Lower leg skin (tissue), 4 donors: ENCODE measurements at regions not wholly inside any gene's neighbourhood (a gene's known extent, or its start where the extent isn't known, plus 50 kb on each side); places are given as distances from the start of the nearest gene placed in this dataset.

Source experiments
- DNase-seq, 2 donors: peaks; one replicate each; pipeline ENCODE4 v3.0.0-alpha.2; 2019; ENCODE audit warnings: low spot score in 2 of 2
- H3K4me3 ChIP-seq: fragments of 200-600 bp; sonication (generic); 2 replicates; pipeline ENCODE4 v1.5.1; 2017; ENCODE audit warnings: mild to moderate bottlenecking, low read depth; ENCODE audit not compliant: poor library complexity, severe bottlenecking
- POLR2A ChIP-seq, 2 donors: fragments of 450-650 bp; IDR thresholded peaks; one replicate each; pipeline ENCODE4 v1.6.1; 2016 to 2017; ENCODE audit warnings: antibody characterized with exemption in 2 of 2, mild to moderate bottlenecking in 1 of 2, moderate library complexity in 1 of 2
- WGBS, 2 donors: methylation state at CpG; one replicate each; pipeline ENCODE4 v1.1.5; 2018; 5-methylcytosine and 5-hydroxymethylcytosine counted together
- intact Hi-C: fragments of 100-400 bp; cut with DNase I; formaldehyde crosslinking; loops from one replicate; pipeline ENCODE4 v1.15.0; 2023; ENCODE audit warnings: low total_unique reads
- TF ChIP-seq, protein P1 (sequence below), 3 donors: fragments of 450-650 bp; IDR thresholded peaks; one replicate each; pipeline ENCODE4 v1.5.1; 2016; ENCODE audit warnings: antibody characterized with exemption in 3 of 3, mild to moderate bottlenecking in 3 of 3, moderate library complexity in 2 of 3

DNA sequence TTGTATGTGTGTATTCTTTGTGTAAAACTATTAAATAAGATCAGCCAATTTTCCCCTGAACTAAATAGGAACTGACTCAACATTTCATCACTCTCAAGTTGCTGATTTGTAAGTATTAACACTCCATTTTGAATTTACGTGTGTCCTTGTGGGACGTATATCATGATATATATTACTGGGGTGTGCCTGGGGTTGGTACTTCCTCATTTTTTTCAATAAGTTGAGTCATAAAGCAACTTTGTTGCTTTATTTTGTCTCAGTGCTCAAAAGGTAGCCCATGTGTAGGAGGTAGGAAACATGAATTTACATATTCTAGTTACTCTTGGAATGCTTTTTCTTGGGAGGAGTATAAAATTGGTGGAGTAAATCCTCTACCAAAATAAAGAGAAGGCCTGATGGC lies 193.9 kb upstream of the RAG2 start:
- no peak for DNase-seq
- TF ChIP-seq, protein P1, sequence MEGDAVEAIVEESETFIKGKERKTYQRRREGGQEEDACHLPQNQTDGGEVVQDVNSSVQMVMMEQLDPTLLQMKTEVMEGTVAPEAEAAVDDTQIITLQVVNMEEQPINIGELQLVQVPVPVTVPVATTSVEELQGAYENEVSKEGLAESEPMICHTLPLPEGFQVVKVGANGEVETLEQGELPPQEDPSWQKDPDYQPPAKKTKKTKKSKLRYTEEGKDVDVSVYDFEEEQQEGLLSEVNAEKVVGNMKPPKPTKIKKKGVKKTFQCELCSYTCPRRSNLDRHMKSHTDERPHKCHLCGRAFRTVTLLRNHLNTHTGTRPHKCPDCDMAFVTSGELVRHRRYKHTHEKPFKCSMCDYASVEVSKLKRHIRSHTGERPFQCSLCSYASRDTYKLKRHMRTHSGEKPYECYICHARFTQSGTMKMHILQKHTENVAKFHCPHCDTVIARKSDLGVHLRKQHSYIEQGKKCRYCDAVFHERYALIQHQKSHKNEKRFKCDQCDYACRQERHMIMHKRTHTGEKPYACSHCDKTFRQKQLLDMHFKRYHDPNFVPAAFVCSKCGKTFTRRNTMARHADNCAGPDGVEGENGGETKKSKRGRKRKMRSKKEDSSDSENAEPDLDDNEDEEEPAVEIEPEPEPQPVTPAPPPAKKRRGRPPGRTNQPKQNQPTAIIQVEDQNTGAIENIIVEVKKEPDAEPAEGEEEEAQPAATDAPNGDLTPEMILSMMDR (IDR thresholded peaks at IDR 0.05), result no peak
- TF ChIP-seq POLR2A (IDR thresholded peaks at IDR 0.05), result no peak
- intact Hi-C loops, result no loop called here
- WGBS, 2 donors, result 89 to 92% methylated on average over 2 of the region's 2 CpGs
- H3K4me3 ChIP-seq, result no peak overlapping the region

DNA sequence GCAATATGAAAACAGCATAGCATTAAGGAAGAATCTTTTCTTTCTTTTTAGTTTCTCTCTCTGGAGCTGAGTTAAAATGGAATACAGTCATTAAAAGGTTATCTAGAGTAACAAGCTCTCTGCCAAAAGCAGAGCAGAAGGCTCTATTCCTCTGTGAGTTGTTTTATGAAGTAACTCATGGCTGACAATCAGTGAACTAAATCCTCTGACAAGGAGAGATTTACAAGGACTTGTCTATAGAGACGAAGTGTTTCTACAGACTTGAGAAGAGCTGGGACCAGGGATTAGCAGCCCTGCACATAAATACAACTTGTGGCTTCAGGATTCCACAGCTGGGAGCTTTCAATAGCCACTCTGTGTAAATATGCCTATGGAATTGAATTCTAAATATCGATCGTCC lies 192.5 kb upstream of the RAG2 start:
- WGBS, 2 donors, result 49 to 57% methylated on average over 3 of the region's 3 CpGs
- intact Hi-C loops, result no loop called here
- no peak for DNase-seq
- H3K4me3 ChIP-seq, result no peak overlapping the region
- TF ChIP-seq, protein P1 (IDR thresholded peaks at IDR 0.05), result no peak
- TF ChIP-seq POLR2A (IDR thresholded peaks at IDR 0.05), result no peak

DNA sequence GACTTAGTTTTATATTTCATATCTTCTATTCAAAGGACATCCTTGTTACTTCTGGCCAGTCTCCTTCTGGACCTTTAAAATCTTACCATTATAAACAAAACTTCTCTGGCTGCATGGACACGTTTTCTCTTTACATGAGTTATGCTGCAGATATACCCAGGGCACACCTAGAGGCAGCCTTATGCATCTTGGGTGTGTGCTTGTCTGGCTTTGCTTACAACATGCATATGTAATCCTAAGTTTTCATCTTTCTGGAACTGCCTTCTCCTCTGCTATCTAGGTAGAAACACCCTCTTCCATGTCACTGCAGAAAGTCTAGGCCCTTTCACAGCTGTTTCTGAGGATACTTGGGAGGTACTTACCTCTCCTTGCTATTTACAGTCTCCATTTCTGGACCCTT lies 185.8 kb upstream of the RAG2 start:
- H3K4me3 ChIP-seq, result no peak overlapping the region
- intact Hi-C loops, result no loop called here
- TF ChIP-seq POLR2A (IDR thresholded peaks at IDR 0.05), result no peak
- TF ChIP-seq, protein P1 (IDR thresholded peaks at IDR 0.05), result no peak
- 18 to 23% methylated on average over 1 of the region's 1 CpG for WGBS, 2 donors
- no peak for DNase-seq

DNA sequence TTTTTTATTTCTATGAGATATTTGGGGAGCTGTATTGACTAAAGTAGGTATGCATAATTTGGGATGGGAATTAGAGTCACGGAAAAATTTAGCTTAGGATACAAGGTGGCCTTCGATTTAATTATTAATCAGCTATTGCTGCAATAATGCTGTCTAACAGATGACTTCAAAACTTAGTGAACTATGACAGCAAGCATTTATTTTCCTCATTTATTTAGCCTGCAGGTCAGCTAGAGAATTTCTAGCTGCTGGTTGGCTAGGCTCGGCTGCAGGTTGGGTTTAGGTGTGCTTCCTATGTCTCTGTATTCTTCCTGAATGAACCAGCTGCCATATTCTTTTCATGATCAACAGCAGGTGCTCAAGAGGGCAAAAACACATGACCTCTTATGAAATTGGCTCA lies 181.8 kb upstream of the RAG2 start:
- WGBS, 2 donors, result 82 to 91% methylated on average over 3 of the region's 3 CpGs
- no peak overlapping the region for H3K4me3 ChIP-seq
- TF ChIP-seq POLR2A (IDR thresholded peaks at IDR 0.05), result no peak
- TF ChIP-seq, protein P1 (IDR thresholded peaks at IDR 0.05), result no peak
- intact Hi-C loops, result no loop called here
- DNase-seq, result no peak

DNA sequence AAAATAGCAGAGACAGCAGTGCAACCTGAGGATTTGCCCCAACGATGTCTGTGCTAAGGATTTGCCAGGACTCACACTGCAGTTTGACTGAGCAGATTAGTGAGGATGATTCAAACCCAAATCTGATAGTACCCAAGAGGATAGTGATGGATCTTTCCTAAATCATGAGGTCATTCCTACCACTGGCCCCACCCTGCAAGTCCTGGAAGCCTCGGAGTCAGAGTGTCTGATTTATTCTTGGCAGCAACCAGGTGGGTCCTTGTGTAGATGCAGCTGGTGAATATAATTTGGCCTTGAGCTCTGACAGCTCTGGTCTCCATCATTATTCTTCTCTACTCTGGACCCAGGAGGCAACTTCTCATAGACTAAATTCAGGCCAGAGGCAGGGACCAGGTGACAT lies 179.3 kb upstream of the RAG2 start:
- DNase-seq, result no peak
- 33 to 34% methylated on average over 2 of the region's 2 CpGs for WGBS, 2 donors
- intact Hi-C loops, result no loop called here
- TF ChIP-seq, protein P1 (IDR thresholded peaks at IDR 0.05), result no peak
- TF ChIP-seq POLR2A (IDR thresholded peaks at IDR 0.05), result no peak
- H3K4me3 ChIP-seq, result no peak overlapping the region

DNA sequence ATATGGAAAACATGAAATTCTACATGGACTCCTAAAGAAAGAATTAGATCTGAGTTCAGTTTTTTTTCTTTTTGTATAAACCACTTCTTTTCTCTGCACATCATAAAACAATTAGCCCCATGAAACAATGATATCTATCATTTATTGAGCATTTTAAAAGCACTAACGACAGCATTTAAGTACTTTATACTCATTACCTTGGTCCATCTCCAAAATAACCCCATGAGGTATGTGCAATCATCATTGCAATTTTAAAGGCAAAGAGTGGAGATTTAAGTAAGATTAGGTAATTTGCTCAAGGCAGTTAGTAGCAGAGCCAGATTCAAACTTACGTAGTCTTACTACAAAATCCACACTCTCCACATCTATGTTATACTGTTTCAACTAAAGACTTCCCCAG lies 177.7 kb upstream of the RAG2 start:
- H3K4me3 ChIP-seq, result no peak overlapping the region
- intact Hi-C loops, result no loop called here
- WGBS, 2 donors, result 48 to 49% methylated on average over 2 of the region's 2 CpGs
- TF ChIP-seq POLR2A (IDR thresholded peaks at IDR 0.05), result no peak
- TF ChIP-seq, protein P1 (IDR thresholded peaks at IDR 0.05), result no peak
- no peak for DNase-seq
